AG08396 (cell line): ENCODE measurements at regions not wholly inside any gene's neighbourhood (a gene's known extent, or its start where the extent isn't known, plus 50 kb on each side); places are given as distances from the start of the nearest gene placed in this dataset.

Experiments
- DNase-seq: peaks from one replicate; pipeline ENCODE4 v3.0.0; 2012; ENCODE audit warnings: low spot score, mixed read lengths

DNA sequence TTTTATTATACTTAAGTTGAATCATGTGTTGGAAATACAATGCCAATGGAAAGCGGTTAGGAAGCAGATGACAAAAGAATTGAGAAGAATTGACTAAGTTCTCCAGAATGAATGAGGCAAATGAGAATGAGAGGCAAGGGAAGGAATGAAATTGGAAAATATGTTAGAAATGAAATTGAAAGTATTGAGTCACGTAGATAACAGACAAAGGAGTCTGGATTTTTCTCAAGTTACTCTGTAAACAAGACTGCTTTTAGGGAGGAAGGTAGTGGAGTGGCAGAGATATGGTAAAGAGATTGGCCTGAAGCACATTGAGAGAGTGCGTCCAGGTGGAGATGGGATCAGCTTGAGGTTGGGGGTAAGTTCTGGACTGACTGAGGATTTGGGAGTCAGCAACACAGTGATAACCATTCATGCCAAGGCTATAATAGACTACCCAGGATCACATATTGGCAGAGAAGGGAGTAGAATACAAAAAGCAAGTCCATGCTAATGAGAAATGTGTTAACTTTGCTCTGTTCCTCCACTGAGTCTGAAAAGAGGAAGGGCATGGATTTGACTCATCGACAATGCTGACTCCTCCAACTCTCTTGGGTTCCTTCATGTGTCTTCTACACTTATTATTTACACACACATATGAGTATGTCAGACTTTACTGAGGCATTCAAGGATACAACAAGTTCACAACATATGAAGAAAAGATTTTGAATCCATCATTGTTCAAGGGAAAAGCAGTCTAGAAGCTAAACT is 814.2 kb upstream of the ZNF608 start:
- no peak for DNase-seq

DNA sequence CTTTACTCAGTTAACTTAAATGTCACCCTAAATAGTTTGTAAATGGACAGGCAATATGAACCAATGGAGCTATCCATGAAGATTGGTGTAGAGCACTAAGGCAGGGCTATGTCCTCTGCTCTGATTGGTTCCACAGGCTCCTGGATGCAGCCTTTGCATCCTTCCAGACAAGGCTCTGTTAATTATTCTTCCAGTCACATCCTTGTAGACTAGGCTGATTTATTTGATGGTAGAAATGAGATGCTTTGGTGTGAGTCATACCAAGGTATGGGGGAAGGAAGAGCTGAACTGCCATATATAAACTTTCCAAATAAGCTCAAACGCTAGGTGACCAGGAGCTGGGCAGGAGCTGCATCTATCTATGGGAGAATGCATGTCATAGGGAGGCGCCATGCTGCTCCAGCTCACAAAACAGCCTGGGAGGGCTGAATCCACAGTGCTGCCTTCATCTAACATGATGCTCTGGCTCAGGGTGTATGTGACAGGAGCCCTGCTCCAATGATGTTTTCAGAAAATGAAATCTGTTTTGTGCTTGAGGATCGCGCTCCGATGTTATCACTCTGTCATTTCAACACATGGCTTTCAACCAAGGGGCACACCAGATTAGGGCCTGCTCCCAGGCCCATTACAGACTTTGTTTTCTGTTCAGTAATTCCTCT is 818.0 kb upstream of the ZNF608 start:
- DNase-seq, result no peak

DNA sequence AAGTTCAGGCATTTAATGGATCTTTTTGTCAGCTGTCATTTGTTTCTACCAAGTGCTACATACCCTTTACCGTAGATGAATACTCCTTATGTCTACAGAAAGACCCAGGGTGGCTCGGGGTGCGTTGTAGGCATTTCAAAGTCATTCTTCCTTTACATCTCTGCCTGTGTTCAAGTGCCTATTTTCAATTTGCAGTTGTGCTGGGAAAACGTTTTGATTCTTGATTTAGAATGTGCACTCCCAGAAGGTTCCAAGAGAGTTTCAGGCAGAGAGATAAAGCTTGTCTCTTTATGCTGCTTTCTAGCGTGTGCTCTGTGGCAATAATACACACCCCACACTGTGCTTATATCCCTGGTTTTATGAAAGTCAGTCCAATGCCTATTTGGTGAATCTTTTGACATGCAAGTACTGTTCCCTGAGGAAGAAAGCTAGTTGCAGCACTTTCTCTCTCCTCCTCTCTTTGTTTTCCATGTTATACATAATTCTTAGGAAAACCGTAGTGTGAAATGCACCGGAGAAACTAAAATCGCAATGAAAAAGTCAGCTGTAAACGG is 828.1 kb upstream of the ZNF608 start:
- DNase-seq, result no peak

DNA sequence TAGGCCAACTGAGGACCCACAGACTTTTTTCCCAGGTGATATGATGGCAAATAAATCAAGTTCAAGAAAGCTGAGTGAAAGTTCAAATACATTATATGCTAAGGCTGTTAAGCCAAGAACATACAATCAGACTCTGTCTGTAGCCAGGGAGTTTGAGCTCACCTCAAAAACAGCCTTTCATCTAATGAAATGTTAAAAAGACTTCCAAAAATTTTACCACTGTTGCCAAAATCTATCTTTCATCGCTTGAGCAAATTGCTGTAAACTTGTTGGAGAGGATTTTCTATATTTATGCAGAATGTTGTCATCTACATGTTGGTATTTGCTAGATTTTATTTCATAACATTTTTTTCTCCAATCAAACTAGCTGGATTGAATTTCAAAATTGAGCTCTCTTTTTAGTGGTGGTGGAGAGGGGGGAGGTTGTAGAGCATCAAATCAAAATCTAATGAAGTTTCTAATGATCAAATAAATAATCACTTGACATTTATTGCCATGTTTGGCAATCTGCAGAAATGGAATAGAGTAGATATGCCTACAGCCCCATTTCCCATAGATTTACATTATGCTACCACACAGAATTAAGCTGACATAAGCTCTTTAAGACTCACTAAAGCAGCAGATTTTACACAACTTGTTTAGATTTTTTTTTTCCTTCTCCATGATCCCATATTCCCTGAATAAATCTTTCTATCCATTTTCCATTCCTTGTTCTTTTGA is 828.9 kb upstream of the ZNF608 start:
- no peak for DNase-seq

DNA sequence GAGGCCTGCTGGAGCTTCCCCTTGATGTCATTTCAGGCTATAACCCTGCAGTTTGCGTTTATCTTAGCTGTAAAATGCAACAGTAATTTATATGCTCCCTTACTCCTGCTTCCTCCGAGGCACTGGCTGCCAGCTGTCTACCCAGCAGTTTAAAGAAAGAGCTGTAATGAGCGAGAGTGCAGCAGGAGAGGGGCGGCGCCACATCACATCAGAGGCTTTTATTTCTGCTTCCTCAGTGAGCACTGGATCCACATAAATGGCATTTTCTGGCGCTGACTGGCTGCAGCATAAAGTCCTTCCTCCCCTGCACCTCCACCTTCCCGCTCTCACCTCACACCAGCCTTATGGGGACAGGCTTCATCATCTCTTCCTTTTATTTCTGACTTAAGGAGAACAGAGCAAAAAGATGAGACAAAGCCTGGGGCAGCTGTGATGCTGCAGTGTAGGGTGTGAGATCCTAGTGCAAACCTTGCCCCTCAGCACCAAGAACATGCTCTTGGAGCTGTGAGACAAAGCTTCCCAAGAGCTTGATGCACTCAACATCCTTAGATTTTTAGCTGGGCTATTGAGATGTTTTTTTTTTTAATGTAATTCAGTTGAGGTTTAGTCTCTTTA is 829.6 kb upstream of the ZNF608 start:
- no peak for DNase-seq

DNA sequence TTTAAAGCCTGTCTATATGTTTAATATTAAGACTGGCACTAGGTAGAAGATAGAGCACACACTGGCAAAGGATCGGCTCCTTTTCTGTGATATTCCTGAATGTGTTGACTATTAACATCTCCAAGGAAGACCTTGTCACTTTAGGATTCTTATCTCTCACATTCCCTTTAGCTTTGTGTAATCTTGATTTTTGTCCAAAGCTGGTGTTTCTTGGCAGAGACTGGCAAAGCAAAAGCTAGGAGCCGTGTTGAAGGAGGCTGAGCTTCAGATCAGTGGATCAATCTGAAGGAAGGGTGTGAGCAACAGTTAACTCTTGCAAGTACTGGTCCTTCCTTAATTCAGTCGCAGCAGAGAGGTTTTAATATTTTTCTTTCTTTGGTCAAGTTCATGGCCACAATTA is 830.4 kb upstream of the ZNF608 start:
- no peak for DNase-seq

DNA sequence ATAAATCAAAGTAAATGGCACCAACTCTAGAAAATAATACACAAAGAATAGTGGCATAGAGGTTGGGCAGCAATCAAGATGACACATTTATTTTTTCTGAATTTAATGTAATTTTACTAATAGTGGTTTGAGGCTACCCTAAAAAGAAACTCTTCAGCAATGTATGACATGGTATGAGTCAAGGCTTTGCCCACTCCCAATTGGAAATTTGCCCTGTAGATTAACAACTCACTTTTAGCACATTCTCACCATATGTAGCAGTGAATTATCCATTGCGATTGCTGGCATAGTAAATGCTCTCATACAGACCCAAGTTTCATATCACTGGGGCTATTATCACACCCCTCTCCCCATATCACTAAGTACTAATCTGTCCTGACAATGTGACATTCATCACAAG is 832.1 kb upstream of the ZNF608 start:
- no peak for DNase-seq

DNA sequence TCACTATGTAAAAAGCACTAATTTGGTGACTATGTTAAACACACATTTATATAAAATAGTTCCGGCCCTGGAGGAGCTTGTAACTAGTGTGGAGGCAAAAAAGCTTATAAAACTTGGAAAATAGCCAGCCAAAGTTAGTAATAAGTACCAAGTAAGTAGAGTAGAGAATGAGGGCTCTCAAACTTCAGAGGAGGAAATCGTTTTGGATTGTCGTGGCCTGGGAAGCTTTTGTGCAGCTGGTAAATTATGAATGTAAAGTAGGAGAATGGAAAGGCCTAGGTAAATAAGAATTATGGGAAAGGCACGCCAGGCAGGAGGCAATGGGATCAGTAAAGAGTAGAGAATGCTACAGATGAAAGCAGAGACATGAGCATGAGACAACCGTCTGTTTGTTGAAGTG is 832.7 kb upstream of the ZNF608 start:
- DNase-seq, result no peak

DNA sequence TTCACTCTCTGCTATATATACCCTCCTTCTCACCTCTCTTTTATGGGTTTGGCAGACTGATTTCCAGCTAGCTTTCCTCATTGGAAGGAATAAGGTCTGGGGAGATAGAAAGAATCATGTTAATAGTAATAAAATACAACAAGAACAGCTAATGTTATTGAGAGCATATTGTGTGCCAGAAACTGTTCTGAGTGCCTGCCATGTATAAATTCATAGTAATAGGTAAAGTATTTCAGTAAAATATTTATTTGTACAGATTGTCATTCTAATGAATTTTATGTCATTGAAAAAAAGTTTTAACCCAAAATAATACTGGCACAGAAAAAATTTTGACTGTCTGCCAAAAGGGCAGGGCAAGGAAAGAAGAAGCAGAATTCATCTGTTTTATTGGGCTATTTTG is 834.9 kb upstream of the ZNF608 start:
- DNase-seq, result no peak

DNA sequence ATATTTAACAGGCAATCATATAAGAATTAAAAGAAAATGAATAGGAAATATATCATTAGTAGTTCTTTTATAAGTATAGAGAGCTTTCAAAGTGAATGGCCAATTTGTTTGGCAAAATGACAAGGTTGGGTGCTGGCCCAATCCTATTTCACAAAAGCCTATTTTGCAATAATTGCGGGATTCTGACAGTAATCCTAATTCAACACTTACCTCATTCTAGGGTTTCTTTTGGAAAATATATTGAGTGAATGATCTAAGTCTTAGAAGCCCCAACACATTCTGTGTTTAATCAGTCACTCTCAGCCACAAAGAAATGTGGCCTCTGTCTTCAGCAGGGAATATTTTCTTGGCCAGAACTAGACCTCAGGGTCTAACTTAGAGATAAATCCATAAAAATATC is 835.9 kb upstream of the ZNF608 start:
- DNase-seq, result no peak

DNA sequence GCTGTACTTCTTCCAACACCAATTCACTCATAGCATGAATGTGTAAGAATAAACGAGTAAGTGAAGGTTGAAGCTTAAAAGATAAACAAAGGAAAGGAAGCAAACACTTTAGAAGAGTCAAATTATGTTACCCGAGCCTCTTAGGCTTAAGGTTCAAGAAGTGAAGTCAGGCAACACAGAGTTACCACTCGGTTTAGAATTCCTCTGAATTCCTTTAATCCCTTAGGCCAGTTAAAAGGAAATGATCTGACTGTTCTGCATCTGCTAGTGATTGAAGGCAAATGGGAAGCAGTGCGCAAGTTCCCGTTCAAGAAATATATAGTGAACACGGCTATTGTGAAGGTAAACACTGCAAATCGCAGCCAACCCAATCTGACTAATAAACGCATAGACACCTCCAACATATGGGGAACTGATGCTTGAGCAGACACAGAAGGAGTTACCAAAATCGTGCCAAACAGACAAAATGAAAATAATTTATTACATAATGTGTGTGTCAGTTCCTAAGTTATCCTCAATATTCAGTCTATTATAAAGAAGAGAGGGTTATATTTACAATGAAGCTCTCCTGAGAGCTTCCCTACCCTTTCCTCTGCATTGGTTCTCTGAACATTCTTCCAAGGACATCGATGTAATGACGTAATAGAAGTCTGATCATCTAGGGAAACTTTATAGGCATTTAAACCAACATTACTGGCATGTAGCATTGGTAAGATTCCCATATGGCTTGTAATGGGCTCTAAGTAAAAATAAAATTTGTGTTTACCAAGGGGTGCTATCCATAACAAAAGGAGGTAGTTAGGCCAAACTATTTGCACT is 837.1 kb upstream of the ZNF608 start:
- DNase-seq, result no peak

DNA sequence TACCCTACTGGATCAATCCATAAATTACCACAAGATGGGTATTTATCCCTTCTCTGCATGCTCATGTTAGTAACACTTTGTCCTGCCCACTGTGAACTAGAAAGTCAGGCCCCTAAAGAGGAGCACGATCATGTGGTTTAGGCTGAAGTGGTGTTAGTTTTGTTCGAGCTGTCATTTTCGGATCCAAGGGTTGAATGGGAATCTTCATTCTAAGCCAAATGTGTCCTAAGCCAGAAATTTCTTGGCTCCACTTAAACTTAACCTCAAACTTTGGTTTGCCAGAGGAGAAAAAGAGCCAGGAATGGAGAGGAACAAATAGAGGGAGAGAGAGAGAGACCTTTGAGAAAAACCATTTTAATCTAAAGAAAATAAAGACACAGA is 837.7 kb upstream of the ZNF608 start:
- DNase-seq, result no peak

DNA sequence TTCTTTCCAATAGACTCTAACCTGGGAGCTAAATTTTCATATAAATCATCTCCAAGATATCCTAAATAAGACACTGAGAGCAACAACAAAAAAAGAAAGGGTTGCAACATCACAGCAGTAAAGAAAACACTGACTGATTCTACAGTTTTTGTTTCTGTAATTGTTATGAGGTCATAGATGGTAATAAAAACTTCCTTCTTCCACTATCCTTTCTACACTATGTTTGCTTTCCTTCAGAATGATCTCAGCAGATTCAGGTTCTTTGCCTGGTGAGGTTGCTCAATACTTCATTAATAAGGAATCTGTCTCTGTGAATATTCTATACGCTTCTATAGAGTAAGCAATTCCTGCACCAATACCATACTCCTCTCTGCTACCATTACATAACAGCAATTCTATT is 835.6 kb upstream of the GRAMD2B start:
- no peak for DNase-seq

DNA sequence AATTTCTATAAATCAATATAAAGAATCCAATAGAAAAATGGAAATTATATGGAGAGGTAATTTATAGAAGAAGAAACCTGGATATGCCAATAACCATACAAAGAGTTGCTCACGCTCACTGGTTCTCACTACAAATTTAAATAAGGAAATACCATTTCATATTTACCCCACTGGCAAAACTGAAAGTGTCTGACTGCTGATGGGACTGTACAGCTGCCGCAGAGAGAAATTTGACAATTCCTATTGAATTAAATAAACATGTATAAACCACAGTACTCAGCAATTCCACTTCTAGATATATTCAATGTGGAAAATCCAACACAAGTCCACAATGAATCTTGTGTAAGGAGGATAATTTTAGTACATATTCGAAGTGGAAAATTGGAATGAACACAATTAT is 830.4 kb upstream of the GRAMD2B start:
- no peak for DNase-seq

DNA sequence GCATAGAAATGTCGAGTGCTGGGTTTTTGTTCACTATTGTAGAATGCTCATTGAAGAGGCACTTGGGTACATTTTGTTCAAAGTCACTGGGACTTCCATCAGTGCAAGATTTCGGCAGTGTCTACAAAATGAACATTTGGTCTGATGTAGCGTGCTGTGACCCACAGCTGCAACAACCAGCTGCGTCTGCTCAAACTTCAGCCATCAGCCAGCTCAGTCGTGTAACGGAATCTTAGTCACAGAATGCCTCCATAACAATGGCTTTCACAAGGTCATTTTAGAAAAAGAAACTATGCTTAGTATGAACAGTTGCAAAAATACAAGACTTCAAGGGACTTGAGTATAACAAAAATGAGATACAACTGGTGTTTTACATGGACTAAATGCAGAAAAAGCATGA is 828.1 kb upstream of the GRAMD2B start:
- DNase-seq, result peak; percentile 38

DNA sequence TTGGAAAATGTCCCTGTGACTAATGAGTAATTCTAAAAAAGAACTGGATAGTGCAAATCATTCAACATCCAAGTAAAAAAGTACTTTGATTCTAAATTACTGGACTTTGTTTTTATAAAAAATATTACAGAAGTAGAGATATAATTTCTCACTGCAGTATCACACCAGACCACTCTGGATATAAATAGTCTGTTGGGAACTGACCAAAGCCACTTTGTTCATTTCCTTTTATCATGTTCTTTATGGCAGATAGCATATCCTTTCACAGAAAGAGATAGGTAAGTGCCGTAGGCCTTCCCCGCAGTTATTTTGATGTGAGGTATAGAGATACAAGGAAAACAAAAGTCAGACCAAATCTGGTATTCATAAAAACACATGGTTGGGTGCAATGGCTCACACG is 827.4 kb upstream of the GRAMD2B start:
- no peak for DNase-seq

DNA sequence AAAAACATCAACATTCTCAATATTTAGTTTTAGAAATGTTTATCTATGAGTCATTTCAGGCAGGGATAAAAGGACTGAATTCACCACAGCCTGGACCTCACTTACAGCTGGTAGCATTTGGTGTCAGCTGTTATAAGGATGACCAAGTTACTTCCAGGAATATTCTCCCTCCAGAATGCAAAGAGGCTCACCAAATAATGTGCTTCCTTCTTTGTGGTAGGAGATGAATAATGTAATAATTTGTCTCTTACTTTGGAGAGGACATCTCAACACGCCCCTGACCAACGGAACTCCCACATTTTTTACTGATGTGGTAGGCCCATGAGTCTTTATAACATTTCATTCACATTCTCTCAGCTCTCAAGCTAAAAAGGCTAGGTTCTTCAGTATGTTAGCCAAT is 825.9 kb upstream of the GRAMD2B start:
- peak; percentile 40 for DNase-seq

DNA sequence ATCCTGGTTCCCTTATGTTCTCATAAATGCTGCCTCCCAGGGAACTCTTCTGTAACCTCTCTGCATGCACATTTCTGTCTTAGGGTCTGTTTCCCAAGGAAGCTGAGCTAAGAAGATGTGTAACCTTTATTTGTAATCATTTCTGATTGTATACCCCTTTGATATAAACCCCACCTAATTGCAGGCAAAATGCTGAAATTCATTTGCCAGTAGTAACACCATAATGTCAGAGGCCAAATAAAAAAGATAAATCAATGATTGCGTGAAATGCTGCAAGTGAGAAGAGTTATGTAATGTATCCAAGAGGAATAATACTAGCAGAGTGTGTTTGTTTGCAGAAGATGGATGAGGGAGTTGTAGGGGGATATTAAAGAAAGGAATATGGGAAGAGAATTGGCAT is 822.6 kb upstream of the GRAMD2B start:
- no peak for DNase-seq

DNA sequence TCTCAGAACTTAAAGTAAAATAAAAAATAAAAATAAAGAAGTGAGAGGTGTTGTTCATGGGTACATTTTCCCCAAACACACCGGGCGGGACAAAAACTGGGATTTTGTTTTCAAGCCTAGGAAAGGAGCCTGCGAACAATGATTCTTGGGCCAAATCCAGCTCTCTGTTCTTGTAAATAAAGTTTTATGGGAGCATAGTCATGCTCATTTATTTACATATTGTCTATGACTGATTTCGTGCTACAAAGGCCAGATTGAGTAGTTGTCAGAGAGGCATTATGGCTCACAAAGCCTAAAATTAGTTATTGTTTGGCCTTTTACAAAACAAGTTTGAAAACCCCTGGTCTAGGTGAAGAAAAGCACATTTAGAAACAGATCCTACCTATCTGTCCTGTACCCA is 821.0 kb upstream of the GRAMD2B start:
- DNase-seq, result no peak

DNA sequence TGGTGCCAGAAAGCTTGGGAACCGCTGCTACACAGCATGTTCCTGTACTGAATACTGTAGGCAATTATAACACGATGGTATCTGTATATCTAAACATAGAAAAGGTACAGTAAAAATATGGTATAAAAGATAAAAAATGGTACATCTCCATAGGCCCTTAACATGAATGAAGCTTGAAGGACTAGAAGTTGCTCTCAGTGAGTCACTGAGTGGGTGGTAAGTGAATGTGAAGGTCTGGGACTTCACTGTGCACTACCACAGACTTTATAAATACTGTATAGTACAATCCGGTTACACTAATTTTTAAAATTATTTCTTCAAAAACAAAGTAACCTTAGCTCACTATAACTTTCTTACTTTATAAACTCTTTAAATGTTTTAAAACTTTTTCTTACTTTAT is 819.9 kb upstream of the GRAMD2B start:
- DNase-seq, result no peak

DNA sequence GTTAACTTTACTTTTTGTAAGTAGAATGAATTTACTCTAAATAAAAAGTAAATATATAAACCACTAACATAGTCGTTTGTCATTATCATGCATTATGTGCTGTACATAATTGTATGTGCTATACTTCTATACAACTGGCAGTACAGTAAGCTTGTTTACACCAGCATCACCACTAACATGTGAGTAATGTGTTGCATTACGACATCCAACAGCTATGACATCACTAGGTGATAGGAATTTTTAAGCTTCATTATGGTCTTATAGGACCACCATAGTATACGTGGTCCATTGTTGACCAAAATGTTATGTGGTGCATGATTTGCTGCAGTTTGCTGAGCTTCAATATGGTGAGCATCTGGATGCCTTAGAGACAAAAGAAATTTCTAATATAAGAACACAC is 819.1 kb upstream of the GRAMD2B start:
- no peak for DNase-seq

DNA sequence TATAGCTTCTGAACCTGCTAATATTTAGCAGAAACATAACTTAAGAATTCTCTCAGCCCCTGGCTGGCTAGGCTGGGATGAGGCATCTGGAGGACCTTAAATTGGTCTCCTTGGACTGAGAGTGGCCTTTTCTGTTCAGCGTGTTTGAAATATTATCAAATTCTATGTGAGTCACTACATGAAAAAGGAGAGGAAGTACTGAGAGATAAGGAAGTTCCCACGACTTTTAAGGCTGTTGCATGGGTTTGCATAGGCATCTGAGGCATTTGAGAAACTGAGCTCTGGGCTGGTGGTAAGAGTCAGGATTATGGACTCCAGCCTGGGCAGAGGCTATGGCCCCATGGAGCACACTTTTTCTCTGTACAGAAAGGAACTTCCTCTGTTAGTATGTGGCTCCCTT is 816.2 kb upstream of the GRAMD2B start:
- no peak for DNase-seq
